B cell (primary cell): ENCODE measurements at regions not wholly inside any gene's neighbourhood (a gene's known extent, or its start where the extent isn't known, plus 50 kb on each side); places are given as distances from the start of the nearest gene placed in this dataset.

Experiments
- ATAC-seq: fragments of 200-7000 bp; cut with Tn5 transposase; one replicate; pipeline ENCODE4 v1.10.0; 2021; ENCODE audit warnings: low read depth, mild to moderate bottlenecking, moderate number of reproducible peaks, moderate library complexity
- CTCF ChIA-PET: fragments of 350-600 bp; sonication (Branson Sonifier 250); formaldehyde crosslinking; loops from one replicate; lab custom pipeline; 2021; ENCODE audit warnings: antibody characterized with exemption, inconsistent platforms; lab: Charles Lee
- POLR2A ChIA-PET: fragments of 350-600 bp; sonication (Branson Sonifier 250); formaldehyde crosslinking; loops from one replicate; lab custom pipeline; 2021; ENCODE audit warnings: antibody characterized with exemption; lab: Charles Lee
- DNase-seq: peaks from one replicate; pipeline ENCODE4 v3.0.0; 2013
- H2AFZ ChIP-seq: 2 replicates; pipeline ENCODE4 v1.6.1; 2012; ENCODE audit warnings: mild to moderate bottlenecking, low read depth, low read length; ENCODE audit not compliant: insufficient read depth, poor library complexity, severe bottlenecking
- H3K27ac ChIP-seq, 2 donors: 1 replicate in 1 of 2; 2 replicates in 1 of 2; pipeline ENCODE4 v1.5.1; 2012 to 2013; ENCODE audit warnings: low read length in 2 of 2, mild to moderate bottlenecking in 2 of 2, moderate library complexity in 1 of 2
- H3K27me3 ChIP-seq, 4 experiments: fragments of 200-600 bp in 1 of 4; sonication (generic) in 1 of 4; replicated peaks in 1 of 4; 1 replicate in 2 of 4; 2 replicates in 2 of 4; pipeline versions ENCODE4 v1.6.1 to v1.7.0; 2013 to 2016; ENCODE audit warnings: low read length in 3 of 4, mild to moderate bottlenecking in 2 of 4, mixed read lengths in 1 of 4, moderate library complexity in 1 of 4; ENCODE audit not compliant: insufficient read depth in 4 of 4, control insufficient read depth in 3 of 4; ENCODE audit errors: control extremely low read depth in 1 of 4
- H3K36me3 ChIP-seq, 2 experiments: replicated peaks in 1 of 2; 1 replicate in 1 of 2; 2 replicates in 1 of 2; pipeline versions ENCODE4 v1.6.1 to v1.7.1; 2013; ENCODE audit warnings: low read length in 1 of 2; ENCODE audit not compliant: insufficient read depth in 2 of 2, control insufficient read depth in 1 of 2; ENCODE audit errors: control extremely low read depth in 1 of 2, extremely low read depth in 1 of 2
- H3K4me1 ChIP-seq, 2 donors: fragments of 200-600 bp in 1 of 2; sonication (generic) in 1 of 2; 1 replicate in 1 of 2; 2 replicates in 1 of 2; pipeline versions ENCODE4 v1.5.1 to v1.6.1; 2013 to 2017; ENCODE audit warnings: low read length in 2 of 2; ENCODE audit not compliant: control insufficient read depth in 2 of 2, insufficient read depth in 2 of 2
- H3K4me2 ChIP-seq: replicated peaks from 2 replicates; pipeline ENCODE3; 2012; ENCODE audit warnings: mild to moderate bottlenecking, low read depth, low read length; ENCODE audit not compliant: poor library complexity, severe bottlenecking
- H3K4me3 ChIP-seq, 5 experiments: fragments of 200-600 bp in 1 of 5; sonication (generic) in 1 of 5; 1 replicate in 3 of 5; 2 replicates in 2 of 5; pipeline versions ENCODE4 v1.5.1 to v1.7.0; 2011 to 2016; ENCODE audit warnings: low read length in 4 of 5, mild to moderate bottlenecking in 4 of 5, low read depth in 2 of 5, control low read depth in 1 of 5, moderate library complexity in 1 of 5; ENCODE audit not compliant: insufficient read depth in 1 of 5; ENCODE audit errors: control extremely low read depth in 1 of 5, extremely low read depth in 1 of 5
- H3K79me2 ChIP-seq: fragments of 200-600 bp; sonication (generic); one replicate; pipeline ENCODE4 v1.6.0; 2016; ENCODE audit warnings: low read length; ENCODE audit not compliant: control insufficient read depth, insufficient read depth
- H3K9ac ChIP-seq: fragments of 200-600 bp; sonication (generic); 2 replicates; pipeline ENCODE4 v1.6.1; 2017; ENCODE audit warnings: mild to moderate bottlenecking, low read length, moderate library complexity
- H3K9me3 ChIP-seq, 3 donors: one replicate each; pipeline versions ENCODE4 v1.6.1 to v1.7.1; 2013; ENCODE audit warnings: low read length in 2 of 3; ENCODE audit not compliant: control insufficient read depth in 2 of 3, insufficient read depth in 1 of 3; ENCODE audit errors: control extremely low read depth in 1 of 3
- H4K20me1 ChIP-seq: 2 replicates; pipeline ENCODE4 v1.6.0; 2012; ENCODE audit warnings: mild to moderate bottlenecking, low read length; ENCODE audit not compliant: insufficient read depth, control insufficient read depth, poor library complexity, severe bottlenecking
- H3K27ac Mint-ChIP-seq: one replicate; pipeline ENCODE4 v1.8.0; 2021; ENCODE audit warnings: mixed read lengths
- H3K27me3 Mint-ChIP-seq: one replicate; pipeline ENCODE4 v1.8.0; 2021; ENCODE audit warnings: mixed read lengths
- H3K4me1 Mint-ChIP-seq: one replicate; pipeline ENCODE4 v1.8.0; 2021; ENCODE audit warnings: mixed read lengths
- H3K4me3 Mint-ChIP-seq: one replicate; pipeline ENCODE4 v1.8.0; 2021; ENCODE audit warnings: mixed read lengths
- H3K9me3 Mint-ChIP-seq: one replicate; pipeline ENCODE4 v1.8.0; 2022; ENCODE audit warnings: mixed read lengths; ENCODE audit not compliant: insufficient read depth
- EZH2 ChIP-seq: IDR thresholded peaks from 2 replicates; pipeline ENCODE4 v1.6.1; 2012; ENCODE audit warnings: borderline replicate concordance, low read depth, mild to moderate bottlenecking, moderate library complexity, low read length; ENCODE audit not compliant: insufficient read depth, poor library complexity, severe bottlenecking
- WGBS: methylation state at CpG from one replicate; pipeline ENCODE4 v1.1.5; 2013; ENCODE audit warnings: missing lambda C conversion rate; ENCODE audit not compliant: insufficient coverage; 5-methylcytosine and 5-hydroxymethylcytosine counted together
- intact Hi-C: fragments of 100-400 bp; cut with micrococcal nuclease; formaldehyde crosslinking; loops from one replicate; pipeline ENCODE4 v1.10.0; 2022
- TF ChIP-seq, protein P1 (sequence below): fragments of 200-600 bp; IDR thresholded peaks from one replicate; pipeline ENCODE4 v1.8.0; 2022; ENCODE audit warnings: antibody characterized with exemption, mild to moderate bottlenecking

DNA sequence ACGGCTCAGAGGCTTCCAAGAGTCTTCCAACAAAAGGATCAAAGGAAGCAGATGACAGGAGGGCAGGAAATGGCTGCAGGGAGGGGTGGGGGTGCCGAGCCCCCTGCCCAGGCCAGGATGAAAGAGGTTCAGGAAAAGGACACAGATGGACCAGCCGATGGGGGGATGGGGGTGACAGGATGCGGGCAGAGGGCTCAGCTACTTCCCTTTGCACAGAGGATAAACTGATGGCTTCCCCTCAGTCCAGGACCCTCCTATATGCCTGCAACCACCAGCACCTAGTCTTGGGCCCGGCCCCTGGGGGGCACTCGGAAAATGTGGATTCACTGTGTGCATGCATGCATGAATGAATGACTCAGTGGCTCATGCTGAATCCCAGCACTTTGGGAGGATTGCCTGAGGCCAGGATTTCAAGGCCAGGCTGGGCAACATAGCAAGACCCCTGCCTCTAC lies 148.2 kb downstream of the C9orf50 start:
- 4% methylated on average over 6 of the region's 6 CpGs for WGBS
- Histone ChIP-seq H3K9ac (no peak overlapping the region), H3K4me2 (no peak overlapping the region), H3K27me3 (peaks cover 0 to 17% (median 2%) of the 10 kb centered on the region in 4 experiments), H3K4me3 (no peak overlapping the region), H3K4me1 (no peaks in the 10 kb centered on the region), H4K20me1 (no peaks in the 10 kb centered on the region), H3K9me3 (peaks cover 0 to 21% (median 8%) of the 10 kb centered on the region in 3 donors), H3K79me2 (no peaks in the 10 kb centered on the region), H3K36me3 (no peaks in the 10 kb centered on the region), H2AFZ (no peak overlapping the region), H3K27ac (no peak overlapping the region)
- Mint-ChIP-seq H3K4me3 (no peak overlapping the region), H3K27ac (no peak overlapping the region), H3K4me1 (no peaks in the 10 kb centered on the region), H3K9me3 (no peaks in the 10 kb centered on the region), H3K27me3 (peaks cover 38% of the 10 kb centered on the region)
- intact Hi-C loops, result no loop called here
- DNase-seq (no peak), ATAC-seq (no peak)
- ChIA-PET POLR2A (no interaction called here), CTCF (interaction anchor here (1.0 kb wide), 1 partner anchor 300 kb away, joined by 3 read pairs; no protein-coding TSS in a partner anchor)
- TF ChIP-seq, protein P1, sequence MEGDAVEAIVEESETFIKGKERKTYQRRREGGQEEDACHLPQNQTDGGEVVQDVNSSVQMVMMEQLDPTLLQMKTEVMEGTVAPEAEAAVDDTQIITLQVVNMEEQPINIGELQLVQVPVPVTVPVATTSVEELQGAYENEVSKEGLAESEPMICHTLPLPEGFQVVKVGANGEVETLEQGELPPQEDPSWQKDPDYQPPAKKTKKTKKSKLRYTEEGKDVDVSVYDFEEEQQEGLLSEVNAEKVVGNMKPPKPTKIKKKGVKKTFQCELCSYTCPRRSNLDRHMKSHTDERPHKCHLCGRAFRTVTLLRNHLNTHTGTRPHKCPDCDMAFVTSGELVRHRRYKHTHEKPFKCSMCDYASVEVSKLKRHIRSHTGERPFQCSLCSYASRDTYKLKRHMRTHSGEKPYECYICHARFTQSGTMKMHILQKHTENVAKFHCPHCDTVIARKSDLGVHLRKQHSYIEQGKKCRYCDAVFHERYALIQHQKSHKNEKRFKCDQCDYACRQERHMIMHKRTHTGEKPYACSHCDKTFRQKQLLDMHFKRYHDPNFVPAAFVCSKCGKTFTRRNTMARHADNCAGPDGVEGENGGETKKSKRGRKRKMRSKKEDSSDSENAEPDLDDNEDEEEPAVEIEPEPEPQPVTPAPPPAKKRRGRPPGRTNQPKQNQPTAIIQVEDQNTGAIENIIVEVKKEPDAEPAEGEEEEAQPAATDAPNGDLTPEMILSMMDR, result no peak
- no peak for TF ChIP-seq EZH2

DNA sequence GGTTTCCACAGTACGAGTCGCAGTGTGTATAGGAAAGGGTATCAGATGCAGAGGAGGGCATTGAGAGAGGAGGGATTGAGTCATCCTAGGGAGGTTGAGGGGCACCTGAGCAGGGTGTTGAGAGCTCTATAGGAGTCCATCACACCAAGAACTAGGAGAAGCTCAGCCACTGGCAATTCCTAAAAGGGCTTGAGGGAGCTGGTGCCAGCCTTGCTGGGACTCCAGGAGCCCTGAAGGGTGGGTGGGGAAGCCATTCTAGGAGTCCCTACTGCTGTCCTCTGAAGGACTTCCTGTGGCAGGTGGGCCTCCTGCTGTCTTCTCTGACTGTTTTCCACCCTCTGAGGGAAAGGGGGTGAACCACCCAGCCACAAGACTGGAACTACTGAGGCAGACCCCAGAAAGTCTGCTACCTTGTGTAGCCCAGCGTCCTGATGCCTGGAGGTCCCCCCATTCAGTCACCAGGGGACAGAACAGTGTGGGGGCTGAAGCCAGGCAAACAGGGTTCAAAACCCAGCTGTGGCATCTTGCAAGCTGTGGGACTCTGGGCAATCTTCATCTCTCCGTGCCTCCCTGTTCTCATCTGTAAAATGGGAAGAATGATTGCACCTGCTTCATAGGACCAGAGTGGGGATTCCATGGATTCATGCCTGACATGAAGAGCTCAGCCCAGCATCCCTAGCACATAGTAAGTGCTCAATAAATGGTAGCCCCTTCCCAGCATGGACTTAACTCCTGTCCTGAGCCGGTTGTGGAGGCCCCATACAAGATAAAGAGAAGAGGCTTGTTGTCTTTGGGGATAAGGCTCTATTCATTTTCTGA lies 149.5 kb downstream of the C9orf50 start:
- no peaks in the 10 kb centered on the region for H3K4me1 Mint-ChIP-seq
- H3K9me3 Mint-ChIP-seq, result no peaks in the 10 kb centered on the region
- no peaks in the 10 kb centered on the region for H3K36me3 ChIP-seq
- no peak overlapping the region for H3K4me3 Mint-ChIP-seq
- peaks cover 0 to 21% (median 8%) of the 10 kb centered on the region in 3 donors for H3K9me3 ChIP-seq
- H3K9ac ChIP-seq, result no peak overlapping the region
- H3K27ac Mint-ChIP-seq, result peak overlapping the region; percentile 2
- intact Hi-C loops, result no loop called here
- no peak for TF ChIP-seq EZH2
- TF ChIP-seq, protein P1, result no peak
- 98% methylated on average over 4 of the region's 5 CpGs for WGBS
- no peak overlapping the region for H2AFZ ChIP-seq
- H3K27me3 ChIP-seq, result peaks cover 0 to 17% (median 2%) of the 10 kb centered on the region in 4 experiments
- H3K79me2 ChIP-seq, result no peaks in the 10 kb centered on the region
- no peaks in the 10 kb centered on the region for H3K4me1 ChIP-seq
- H3K27ac ChIP-seq, result no peak overlapping the region
- DNase-seq (no peak), ATAC-seq (no peak)
- no peaks in the 10 kb centered on the region for H4K20me1 ChIP-seq
- POLR2A ChIA-PET, result no interaction called here
- H3K4me2 ChIP-seq, result no peak overlapping the region
- H3K4me3 ChIP-seq, result no peak overlapping the region
- CTCF ChIA-PET, result no interaction called here
- H3K27me3 Mint-ChIP-seq, result peaks cover 38% of the 10 kb centered on the region
